ENCODE measurements at regions not wholly inside any gene's neighbourhood (a gene's known extent, or its start where the extent isn't known, plus 50 kb on each side); places are given as distances from the start of the nearest gene placed in this dataset.

DNA sequence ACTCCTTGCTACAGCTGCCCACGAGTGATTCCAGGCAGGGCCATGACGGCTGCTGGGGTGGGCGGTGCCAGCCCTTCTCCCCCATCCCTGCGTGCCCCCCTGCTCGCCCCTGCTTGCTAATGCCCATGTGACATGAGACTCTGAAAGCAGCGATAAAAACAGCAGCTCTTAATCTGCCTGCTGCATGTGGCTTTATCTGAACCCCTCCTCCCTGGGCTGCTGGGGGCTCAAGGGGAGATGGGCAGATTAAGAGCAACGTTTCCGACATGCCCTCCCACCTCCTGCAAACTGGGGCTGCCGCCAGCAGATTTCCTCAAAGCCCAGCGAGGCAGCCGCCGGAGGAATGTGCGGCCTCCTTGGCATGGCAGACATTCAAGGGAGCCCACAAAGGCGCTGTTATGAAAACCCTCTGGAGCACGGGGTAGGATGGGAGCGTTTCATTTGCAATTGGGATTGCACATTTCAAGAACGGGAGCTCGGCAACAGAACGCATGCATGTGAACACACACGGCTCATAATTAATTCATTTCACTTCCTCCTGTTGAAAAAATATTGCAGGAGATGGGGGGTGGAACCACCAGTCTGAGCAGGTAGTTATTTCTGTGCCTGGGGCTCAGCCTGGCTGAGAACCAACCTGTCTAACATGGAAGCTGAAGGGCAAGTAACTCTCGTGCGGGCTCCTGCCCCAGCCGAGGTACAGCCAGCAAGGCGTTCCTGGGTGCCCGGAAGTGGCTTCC is 504.2 kb upstream of the PROK2 start:
- Histone ChIP-seq H2BK12ac (ENCODE audit: low read depth, low read length) (0 out of 2 replicates have a peak overlapping the region, but pooled peaks have one; percentile 13), H3K56ac (replicated peaks; ENCODE audit: insufficient read length, low read depth, low read length) (no peak overlapping the region), H4K5ac (ENCODE audit: insufficient read length, low read depth, low read length) (no peak overlapping the region), H3K14ac (ENCODE audit: insufficient read length) (no peak overlapping the region), H2AK5ac (ENCODE audit: low read depth, low read length) (no peak overlapping the region), H3K4ac (replicated peaks; ENCODE audit: insufficient read length, low read depth, low read length) (no peak overlapping the region), H4K20me1 (replicated peaks in 1 of 2; ENCODE audit: control insufficient read depth in 1 of 2, insufficient read depth in 2 of 2, low read length in 2 of 2) (no peaks in the 10 kb centered on the region), H2BK15ac (ENCODE audit: low read length) (0 out of 2 replicates have a peak overlapping the region, but pooled peaks have one; percentile 16), H4K91ac (replicated peaks; ENCODE audit: insufficient read length, low read length) (no peak overlapping the region), H2AFZ (ENCODE audit: low read length) (peak overlapping the region; percentile 54; the same call in 1 of the 2 replicates), H3K27ac (ENCODE audit: low read depth, low read length) (no peak overlapping the region), H2BK120ac (replicated peaks; ENCODE audit: low read depth, low read length) (no peak overlapping the region), H2BK20ac (ENCODE audit: low read length) (no peak overlapping the region), H3K4me2 (ENCODE audit: insufficient read depth in 1 of 2, low read depth in 2 of 2, low read length in 2 of 2) (no peak overlapping the region), H3K79me2 (ENCODE audit: control insufficient read depth in 1 of 2, insufficient read depth in 2 of 2, low read length in 2 of 2) (no peaks in the 10 kb centered on the region), H4K8ac (ENCODE audit: extremely low read depth, insufficient read depth, low read length) (no peak overlapping the region), H3K23me2 (ENCODE audit: low read depth, low read length) (no peaks in the 10 kb centered on the region), H3K4me3 (ENCODE audit: extremely low read depth in 1 of 4, insufficient read depth in 2 of 4, low read depth in 3 of 4, low read length in 4 of 4) (no peak overlapping the region), H3K36me3 (ENCODE audit: control insufficient read depth in 2 of 4, insufficient read depth in 4 of 4, low read length in 3 of 4) (no peaks in the 10 kb centered on the region), H3K27me3 (replicated peaks in 1 of 4; ENCODE audit: control insufficient read depth in 3 of 4, extremely low read depth in 1 of 4, insufficient read depth in 3 of 4, low read length in 3 of 4) (0 out of 7 replicates have a peak, but pooled peaks cover 0 to 3% (median 0%) of the 10 kb centered on the region in 4 experiments), H3K79me1 (ENCODE audit: low read depth, low read length) (no peaks in the 10 kb centered on the region), H3K23ac (ENCODE audit: insufficient read length) (no peak overlapping the region), H3K9me3 (ENCODE audit: insufficient read depth in 2 of 2, low read depth in 1 of 2, low read length in 1 of 2) (no peaks in the 10 kb centered on the region), H2BK5ac (ENCODE audit: low read depth, low read length) (no peak overlapping the region), H3K4me1 (replicated peaks in 1 of 4; ENCODE audit: control insufficient read depth in 3 of 4, insufficient read depth in 4 of 4, low read length in 3 of 4) (peaks cover 0 to 4% (median 0%) of the 10 kb centered on the region in 4 experiments; a peak in 2 of 7 replicates), H3K18ac (ENCODE audit: extremely low read depth, low read length) (no peak overlapping the region), H3K9ac (replicated peaks in 1 of 4; ENCODE audit: extremely low read depth in 1 of 4, low read depth in 3 of 4, low read length in 3 of 4) (no peak overlapping the region)
- 83% methylated on average over 25 of the region's 25 CpGs; no CpG with 5 or more reads in 1 of the 2 experiments for WGBS, 2 experiments (ENCODE audit: extremely low coverage in 1 of 2, insufficient coverage in 1 of 2, insufficient read length in 1 of 2, insufficient replicate concordance in 2 of 2, low coverage in 1 of 2, low lambda C conversion rate in 2 of 2, missing lambda C conversion rate in 1 of 2)
- ChIA-PET CTCF (ENCODE audit: partially characterized antibody) (interaction anchor here (1.6 kb wide), 1 partner anchor 34 kb away, joined by 3 read pairs; no protein-coding TSS in a partner anchor), POLR2A (ENCODE audit: partially characterized antibody) (no interaction called here)
- no peak for DNase-seq (ENCODE audit: low read depth in 1 of 2, low spot score in 2 of 2)
- no peak for FAIRE-seq
- TF ChIP-seq, protein P1, sequence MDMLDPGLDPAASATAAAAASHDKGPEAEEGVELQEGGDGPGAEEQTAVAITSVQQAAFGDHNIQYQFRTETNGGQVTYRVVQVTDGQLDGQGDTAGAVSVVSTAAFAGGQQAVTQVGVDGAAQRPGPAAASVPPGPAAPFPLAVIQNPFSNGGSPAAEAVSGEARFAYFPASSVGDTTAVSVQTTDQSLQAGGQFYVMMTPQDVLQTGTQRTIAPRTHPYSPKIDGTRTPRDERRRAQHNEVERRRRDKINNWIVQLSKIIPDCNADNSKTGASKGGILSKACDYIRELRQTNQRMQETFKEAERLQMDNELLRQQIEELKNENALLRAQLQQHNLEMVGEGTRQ (IDR thresholded peaks at IDR 0.05; ENCODE audit: low read length), result no peak
- no peak for TF ChIP-seq NANOG (IDR thresholded peaks at IDR 0.05; ENCODE audit: insufficient read depth, low read depth, low read length, poor library complexity, severe bottlenecking)
- TF ChIP-seq BACH1 (IDR thresholded peaks at IDR 0.05; ENCODE audit: low read length), result no peak
- no peak for TF ChIP-seq KDM1A (IDR thresholded peaks at IDR 0.05; ENCODE audit: borderline replicate concordance, low read length)
- TF ChIP-seq, protein P2, sequence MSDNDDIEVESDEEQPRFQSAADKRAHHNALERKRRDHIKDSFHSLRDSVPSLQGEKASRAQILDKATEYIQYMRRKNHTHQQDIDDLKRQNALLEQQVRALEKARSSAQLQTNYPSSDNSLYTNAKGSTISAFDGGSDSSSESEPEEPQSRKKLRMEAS (IDR thresholded peaks at IDR 0.05), result no peak
- TF ChIP-seq NRF1 (IDR thresholded peaks at IDR 0.05; ENCODE audit: low read depth, low read length), result no peak
- TF ChIP-seq POU5F1 (IDR thresholded peaks at IDR 0.05; ENCODE audit: low read depth, low read length), result no peak
- no peak for TF ChIP-seq POLR2A (IDR thresholded peaks at IDR 0.05; ENCODE audit: control extremely low read depth in 1 of 2, low read depth in 2 of 2, low read length in 2 of 2)
- TF ChIP-seq JUN (IDR thresholded peaks at IDR 0.05; ENCODE audit: low read depth, low read length), result no peak
- no peak for TF ChIP-seq SP1 (IDR thresholded peaks at IDR 0.05; ENCODE audit: low read depth, low read length)
- no peak for TF ChIP-seq TAF1 (IDR thresholded peaks at IDR 0.05; ENCODE audit: low read depth, low read length)
- TF ChIP-seq, protein P3, sequence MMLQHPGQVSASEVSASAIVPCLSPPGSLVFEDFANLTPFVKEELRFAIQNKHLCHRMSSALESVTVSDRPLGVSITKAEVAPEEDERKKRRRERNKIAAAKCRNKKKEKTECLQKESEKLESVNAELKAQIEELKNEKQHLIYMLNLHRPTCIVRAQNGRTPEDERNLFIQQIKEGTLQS (IDR thresholded peaks at IDR 0.05; ENCODE audit: insufficient read depth, low read depth, low read length), result no peak

Measured in H1 (cell line).